NCI-H128 (cell line): ENCODE measurements at regions not wholly inside any gene's neighbourhood (a gene's known extent, or its start where the extent isn't known, plus 50 kb on each side); places are given as distances from the start of the nearest gene placed in this dataset.
"Not testable (repeated sequence)": the region's sequence is repeated elsewhere in the genome, so short reads cannot be mapped to it uniquely, and the experiment has no call there.

Experiments used
- DNase-seq: peaks from one replicate; lab custom pipeline; 2025; ENCODE audit not compliant: unreplicated experiment; lab: John Stamatoyannopoulos, UW

GRCh38 chr5:148740966-148741742 is 85.3 kb upstream of the ADRB2 start:
- DNase-seq, result no peak

GRCh38 chr5:148741766-148742165 is 84.6 kb upstream of the ADRB2 start:
- DNase-seq, result not testable (repeated sequence)

- not testable (repeated sequence) for DNase-seq
Measured at GRCh38 chr5:148744380-148744779, 82.0 kb upstream of the ADRB2 start.

- DNase-seq, result no peak
Measured at GRCh38 chr5:148746826-148747535, 79.4 kb upstream of the ADRB2 start.

GRCh38 chr5:148747536-148747906 is 78.9 kb upstream of the ADRB2 start:
- no peak for DNase-seq

- no peak for DNase-seq
Measured at GRCh38 chr5:148748702-148749392, 77.6 kb upstream of the ADRB2 start.

GRCh38 chr5:148750614-148751013 is 75.8 kb upstream of the ADRB2 start:
- no peak for DNase-seq

- DNase-seq, result no peak
Measured at GRCh38 chr5:148751025-148751424, 75.4 kb upstream of the ADRB2 start.

GRCh38 chr5:148752375-148752774 is 74.0 kb upstream of the ADRB2 start:
- not testable (repeated sequence) for DNase-seq

- DNase-seq, result no peak
Measured at GRCh38 chr5:148759101-148759500, 67.3 kb upstream of the ADRB2 start.

GRCh38 chr5:148760945-148761638 is 65.3 kb upstream of the ADRB2 start:
- DNase-seq, result no peak

GRCh38 chr5:148763996-148764395 is 62.4 kb upstream of the ADRB2 start:
- DNase-seq, result no peak

GRCh38 chr5:148765061-148765460 is 61.4 kb upstream of the ADRB2 start:
- DNase-seq, result no peak

GRCh38 chr5:148768806-148769415 is 57.5 kb upstream of the ADRB2 start:
- no peak for DNase-seq

GRCh38 chr5:148769941-148770340 is 56.5 kb upstream of the ADRB2 start:
- no peak for DNase-seq

- DNase-seq, result no peak
Measured at GRCh38 chr5:148774313-148774712, 52.1 kb upstream of the ADRB2 start.

- DNase-seq, result no peak
Measured at GRCh38 chr5:148776261-148776660, 50.1 kb upstream of the ADRB2 start.
